ENCODE measurements at regions not wholly inside any gene's neighbourhood (a gene's known extent, or its start where the extent isn't known, plus 50 kb on each side); places are given as distances from the start of the nearest gene placed in this dataset.

GRCh38 chr19:28168557-28168956, 1044.4 kb downstream of the UQCRFS1 start:
- CTCF ChIA-PET: no interaction called here
- Mint-ChIP-seq H3K9me3 (ENCODE audit: unreplicated experiment) (peaks cover 61% of the 10 kb centered on the region), H3K27ac (ENCODE audit: low read depth, unreplicated experiment) (no peak overlapping the region), H3K4me1 (ENCODE audit: insufficient read depth, unreplicated experiment) (no peaks in the 10 kb centered on the region), H3K27me3 (ENCODE audit: insufficient read depth, unreplicated experiment) (no peaks in the 10 kb centered on the region), H3K4me3 (ENCODE audit: unreplicated experiment) (no peak overlapping the region), H3K36me3 (ENCODE audit: insufficient read depth, unreplicated experiment) (peaks cover 5% of the 10 kb centered on the region)
- no peak for TF ChIP-seq CTCF (IDR thresholded peaks at IDR 0.05; ENCODE audit: unreplicated experiment)
- no TSS peak for BruUV-seq (replicated peaks)
- POLR2A ChIA-PET: no interaction called here
- intact Hi-C loops (cut with micrococcal nuclease): no loop called here
- DNase-seq (ENCODE audit: unreplicated experiment): no peak

GRCh38 chr19:28166025-28166424, 1046.9 kb downstream of the UQCRFS1 start:
- intact Hi-C loops (cut with micrococcal nuclease): no loop called here
- no peak for TF ChIP-seq CTCF (IDR thresholded peaks at IDR 0.05; ENCODE audit: unreplicated experiment)
- Mint-ChIP-seq H3K4me3 (ENCODE audit: unreplicated experiment) (no peak overlapping the region), H3K27ac (ENCODE audit: low read depth, unreplicated experiment) (no peak overlapping the region), H3K27me3 (ENCODE audit: insufficient read depth, unreplicated experiment) (no peaks in the 10 kb centered on the region), H3K4me1 (ENCODE audit: insufficient read depth, unreplicated experiment) (no peaks in the 10 kb centered on the region), H3K9me3 (ENCODE audit: unreplicated experiment) (peaks cover 39% of the 10 kb centered on the region), H3K36me3 (ENCODE audit: insufficient read depth, unreplicated experiment) (no peaks in the 10 kb centered on the region)
- ChIA-PET POLR2A (no interaction called here), CTCF (interaction anchor here (0.7 kb wide), 1 partner anchor 526 kb away, joined by 3 read pairs; no protein-coding TSS in a partner anchor)
- BruUV-seq (replicated peaks): no TSS peak
- no peak for DNase-seq (ENCODE audit: unreplicated experiment)

GRCh38 chr19:28164214-28164613, 1048.7 kb downstream of the UQCRFS1 start:
- intact Hi-C loops (cut with micrococcal nuclease): no loop called here
- Mint-ChIP-seq H3K27ac (ENCODE audit: low read depth, unreplicated experiment) (no peak overlapping the region), H3K27me3 (ENCODE audit: insufficient read depth, unreplicated experiment) (no peaks in the 10 kb centered on the region), H3K4me3 (ENCODE audit: unreplicated experiment) (no peak overlapping the region), H3K4me1 (ENCODE audit: insufficient read depth, unreplicated experiment) (no peaks in the 10 kb centered on the region), H3K36me3 (ENCODE audit: insufficient read depth, unreplicated experiment) (no peaks in the 10 kb centered on the region), H3K9me3 (ENCODE audit: unreplicated experiment) (peaks cover 40% of the 10 kb centered on the region)
- no peak for TF ChIP-seq CTCF (IDR thresholded peaks at IDR 0.05; ENCODE audit: unreplicated experiment)
- BruUV-seq (replicated peaks): no TSS peak
- POLR2A ChIA-PET: no interaction called here
- CTCF ChIA-PET: no interaction called here
- DNase-seq (ENCODE audit: unreplicated experiment): no peak

- Mint-ChIP-seq H3K9me3 (ENCODE audit: unreplicated experiment) (peaks cover 43% of the 10 kb centered on the region), H3K36me3 (ENCODE audit: insufficient read depth, unreplicated experiment) (no peaks in the 10 kb centered on the region), H3K27ac (ENCODE audit: low read depth, unreplicated experiment) (no peak overlapping the region), H3K4me3 (ENCODE audit: unreplicated experiment) (no peak overlapping the region), H3K27me3 (ENCODE audit: insufficient read depth, unreplicated experiment) (no peaks in the 10 kb centered on the region), H3K4me1 (ENCODE audit: insufficient read depth, unreplicated experiment) (no peaks in the 10 kb centered on the region)
- intact Hi-C loops (cut with micrococcal nuclease): no loop called here
- BruUV-seq (replicated peaks): no TSS peak
- TF ChIP-seq CTCF (IDR thresholded peaks at IDR 0.05; ENCODE audit: unreplicated experiment): no peak
- no peak for DNase-seq (ENCODE audit: unreplicated experiment)
- CTCF ChIA-PET: no interaction called here
- POLR2A ChIA-PET: no interaction called here
These were observed 1053.9 kb downstream of the UQCRFS1 start for GRCh38 chr19:28159065-28159464.
